IMR-90 (cell line): ENCODE measurements at regions not wholly inside any gene's neighbourhood (a gene's known extent, or its start where the extent isn't known, plus 50 kb on each side); places are given as distances from the start of the nearest gene placed in this dataset.

Experiments used
- ATAC-seq: fragments of 200-7000 bp; cut with Tn5 transposase; 2 replicates; pipeline ENCODE4 v1.9.1; 2020; ENCODE audit warnings: low read depth, mild to moderate bottlenecking, moderate library complexity
- BruUV-seq: library from RNA; stranded (reverse); fragments of 400-500 nt; replicated peaks from 2 replicates; lab custom pipeline; 2021; lab: Mats Ljungman, UMichigan
- CTCF ChIA-PET: fragments of 300-600 bp; formaldehyde crosslinking; extraction: SDS; loops from one replicate; lab custom pipeline; 2021; ENCODE audit warnings: antibody characterized with exemption; lab: Yijun Ruan, JAX
- POLR2A ChIA-PET: fragments of 300-600 bp; sonication (Branson Sonifier 250); formaldehyde crosslinking; loops from one replicate; lab custom pipeline; 2022; ENCODE audit warnings: antibody characterized with exemption; ENCODE audit not compliant: unreplicated experiment; lab: Charles Lee
- DNase-seq: peaks from one replicate; pipeline ENCODE4 v3.0.0; 2013
- H2AFZ ChIP-seq: replicated peaks from 2 replicates; pipeline ENCODE3; 2013; ENCODE audit warnings: low read length, mild to moderate bottlenecking; ENCODE audit not compliant: poor library complexity
- H2AK5ac ChIP-seq: 2 replicates; pipeline ENCODE4 v1.6.1; 2013; ENCODE audit warnings: low read depth, low read length, inconsistent platforms
- H2AK9ac ChIP-seq: replicated peaks from 2 replicates; pipeline ENCODE3; 2013; ENCODE audit warnings: mild to moderate bottlenecking, low read depth, low read length, moderate library complexity; ENCODE audit not compliant: poor library complexity
- H2BK120ac ChIP-seq: 2 replicates; pipeline ENCODE4 v1.6.1; 2013; ENCODE audit warnings: low read depth, low read length, inconsistent platforms
- H2BK15ac ChIP-seq: 3 replicates; pipeline ENCODE4 v1.6.1; 2013; ENCODE audit warnings: low read depth, low read length, inconsistent platforms
- H2BK20ac ChIP-seq: 2 replicates; pipeline ENCODE4 v1.6.1; 2013; ENCODE audit warnings: low read depth, mild to moderate bottlenecking, inconsistent platforms, low read length, moderate library complexity
- H2BK5ac ChIP-seq: 2 replicates; pipeline ENCODE4 v1.6.1; 2013; ENCODE audit warnings: mild to moderate bottlenecking, low read depth, low read length, inconsistent platforms; ENCODE audit not compliant: poor library complexity, severe bottlenecking
- H3K14ac ChIP-seq: replicated peaks from 2 replicates; pipeline ENCODE4 v1.6.1; 2013; ENCODE audit warnings: low read depth, low read length, inconsistent platforms
- H3K18ac ChIP-seq: 2 replicates; pipeline ENCODE4 v1.6.1; 2013; ENCODE audit warnings: low read depth, low read length, control low read depth
- H3K23ac ChIP-seq: 2 replicates; pipeline ENCODE4 v1.6.1; 2013; ENCODE audit warnings: low read depth, low read length, inconsistent platforms
- H3K27ac ChIP-seq: 2 replicates; pipeline ENCODE4 v1.5.1; 2013; ENCODE audit warnings: mild to moderate bottlenecking, control low read depth, low read length; ENCODE audit not compliant: insufficient read depth
- H3K27me3 ChIP-seq: 2 replicates; pipeline ENCODE4 v1.6.1; 2013; ENCODE audit warnings: low read length; ENCODE audit not compliant: control insufficient read depth, insufficient read depth
- H3K36me3 ChIP-seq: 2 replicates; pipeline ENCODE4 v1.6.1; 2013; ENCODE audit warnings: low read length, mixed read lengths; ENCODE audit not compliant: control insufficient read depth, insufficient read depth
- H3K4ac ChIP-seq: 2 replicates; pipeline ENCODE4 v1.6.1; 2013; ENCODE audit warnings: low read depth, low read length, inconsistent platforms
- H3K4me1 ChIP-seq: 2 replicates; pipeline ENCODE4 v1.6.1; 2013; ENCODE audit warnings: low read length, mixed read lengths; ENCODE audit not compliant: control insufficient read depth, insufficient read depth
- H3K4me2 ChIP-seq: 2 replicates; pipeline ENCODE4 v1.6.1; 2013; ENCODE audit warnings: low read depth, mild to moderate bottlenecking, control low read depth, low read length, moderate library complexity
- H3K4me3 ChIP-seq: 2 replicates; pipeline ENCODE4 v1.5.1; 2013; ENCODE audit warnings: low read depth, mild to moderate bottlenecking, control low read depth, low read length, moderate library complexity; ENCODE audit not compliant: insufficient read depth
- H3K56ac ChIP-seq: 2 replicates; pipeline ENCODE4 v1.6.1; 2013; ENCODE audit warnings: low read length, inconsistent platforms; ENCODE audit not compliant: insufficient read depth; ENCODE audit errors: extremely low read depth
- H3K79me1 ChIP-seq, 2 experiments: 2 replicates each; pipeline ENCODE4 v1.6.1; 2013; ENCODE audit warnings: low read length in 2 of 2, inconsistent platforms in 1 of 2, low read depth in 1 of 2
- H3K9ac ChIP-seq: 2 replicates; pipeline ENCODE4 v1.6.1; 2013; ENCODE audit warnings: low read depth, low read length, control low read depth
- H3K9me1 ChIP-seq: 2 replicates; pipeline ENCODE4 v1.6.1; 2013; ENCODE audit warnings: low read length, inconsistent platforms; ENCODE audit not compliant: insufficient read depth
- H3K9me3 ChIP-seq: 2 replicates; pipeline ENCODE4 v1.6.1; 2013; ENCODE audit warnings: low read length; ENCODE audit not compliant: control insufficient read depth, insufficient read depth
- H4K20me1 ChIP-seq: 2 replicates; pipeline ENCODE4 v1.6.1; 2013; ENCODE audit warnings: low read length, inconsistent platforms; ENCODE audit not compliant: insufficient read depth
- H4K5ac ChIP-seq: 2 replicates; pipeline ENCODE4 v1.6.1; 2013; ENCODE audit warnings: mild to moderate bottlenecking, low read depth, low read length, control low read depth
- H4K8ac ChIP-seq, 2 experiments: 2 replicates each; pipeline ENCODE4 v1.6.1; 2013; ENCODE audit warnings: low read depth in 2 of 2, low read length in 2 of 2, control low read depth in 1 of 2, inconsistent platforms in 1 of 2
- H4K91ac ChIP-seq: 2 replicates; pipeline ENCODE4 v1.6.1; 2013; ENCODE audit warnings: low read depth, low read length, inconsistent platforms; ENCODE audit not compliant: insufficient read depth
- BHLHE40 ChIP-seq: fragments of 150-350 bp; IDR thresholded peaks from 2 replicates; pipeline ENCODE4 v1.6.1; 2016; ENCODE audit warnings: mild to moderate bottlenecking, low read depth, low read length
- CEBPB ChIP-seq: IDR thresholded peaks from 2 replicates; pipeline ENCODE4 v1.6.1; 2012; ENCODE audit warnings: low read depth, low read length, improper control_type of control experiment
- ELK1 ChIP-seq: fragments of 150-350 bp; IDR thresholded peaks from 2 replicates; pipeline ENCODE4 v1.6.1; 2016; ENCODE audit warnings: low read depth, mild to moderate bottlenecking, low read length, moderate library complexity, borderline replicate concordance
- MAZ ChIP-seq: IDR thresholded peaks from 2 replicates; pipeline ENCODE4 v1.6.1; 2012; ENCODE audit warnings: low read depth, mild to moderate bottlenecking, low read length, improper control_type of control experiment, moderate library complexity, borderline replicate concordance
- POLR2A ChIP-seq: IDR thresholded peaks from 2 replicates; pipeline ENCODE4 v1.6.1; 2012; ENCODE audit warnings: mild to moderate bottlenecking, low read depth, low read length
- RAD21 ChIP-seq: IDR thresholded peaks from 2 replicates; pipeline ENCODE4 v1.6.1; 2012; ENCODE audit warnings: low read length, improper control_type of control experiment
- RFX5 ChIP-seq: IDR thresholded peaks from 2 replicates; pipeline ENCODE4 v1.8.0; 2012; ENCODE audit warnings: low read depth, mild to moderate bottlenecking, low read length, moderate library complexity
- USF2 ChIP-seq: fragments of 150-350 bp; IDR thresholded peaks from 2 replicates; pipeline ENCODE4 v1.6.1; 2017; ENCODE audit warnings: mild to moderate bottlenecking, antibody characterized with exemption, low read length, low read depth
- WGBS, 2 experiments: methylation state at CpG; one replicate each; pipeline versions ENCODE4 v1.1.5 to v1.1.7; 2013; ENCODE audit warnings: missing lambda C conversion rate in 2 of 2; ENCODE audit not compliant: insufficient read length in 1 of 2; ENCODE audit errors: extremely low coverage in 2 of 2; 5-methylcytosine and 5-hydroxymethylcytosine counted together
- dilution Hi-C: fragments of 300-500 bp; cut with HindIII; formaldehyde crosslinking; loops from one replicate; pipeline ENCODE4 v1.14.3; 2018; ENCODE audit warnings: low sequenced_read_pairs; ENCODE audit not compliant: unreplicated experiment
- in situ Hi-C: fragments of 300-500 bp; cut with MboI; formaldehyde crosslinking; loops from 3 replicates; pipeline ENCODE4 v1.14.3; 2019; ENCODE audit warnings: low sequenced_read_pairs, inconsistent platforms, mixed read lengths
- intact Hi-C: fragments of 100-400 bp; cut with micrococcal nuclease; formaldehyde crosslinking; loops from 2 replicates; pipeline ENCODE4 v1.10.0; 2022
- TF ChIP-seq, protein P1 (sequence below): conservative IDR thresholded peaks from 2 replicates; pipeline ENCODE4 v1.5.1; 2012; ENCODE audit warnings: mild to moderate bottlenecking, low read depth, low read length, improper control_type of control experiment

DNA sequence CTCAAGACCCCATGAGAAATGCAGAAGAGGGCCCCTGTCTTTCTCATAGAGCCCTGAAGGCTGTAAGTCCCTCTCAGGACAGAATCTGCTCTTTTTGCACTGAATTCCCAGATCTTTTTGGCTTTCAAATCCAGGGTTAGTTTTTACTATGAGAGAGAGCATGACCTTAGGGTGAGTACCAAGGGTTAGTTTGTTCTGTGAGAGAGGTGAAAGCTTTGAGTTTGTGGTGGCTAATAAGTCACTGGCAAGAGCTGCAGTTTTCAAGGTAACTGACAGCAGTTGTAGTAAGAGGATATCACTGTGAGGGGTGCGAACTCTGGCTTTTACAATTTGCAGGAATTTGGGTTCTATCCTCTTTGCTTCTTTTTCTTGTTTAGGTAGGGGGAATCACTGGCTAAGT lies 248.4 kb upstream of the KCNH7 start:
- Histone ChIP-seq H2AK5ac (no peak overlapping the region), H2AK9ac (no peak overlapping the region), H4K91ac (no peak overlapping the region), H3K79me1 (no peaks in the 10 kb centered on the region), H3K4me2 (no peak overlapping the region), H2BK5ac (no peak overlapping the region), H2AFZ (no peak overlapping the region), H3K56ac (no peak overlapping the region), H3K4ac (no peak overlapping the region), H2BK15ac (no peak overlapping the region), H3K27ac (no peak overlapping the region), H2BK20ac (no peak overlapping the region), H4K8ac (no peak overlapping the region), H3K14ac (no peak overlapping the region), H3K4me3 (no peak overlapping the region), H2BK120ac (no peak overlapping the region), H3K9me1 (no peaks in the 10 kb centered on the region), H3K4me1 (no peaks in the 10 kb centered on the region), H3K18ac (no peak overlapping the region), H3K36me3 (no peaks in the 10 kb centered on the region), H3K9ac (no peak overlapping the region), H3K27me3 (no peaks in the 10 kb centered on the region), H3K23ac (no peak overlapping the region), H4K5ac (no peak overlapping the region), H3K9me3 (peaks cover 2% of the 10 kb centered on the region; the same call in 1 of the 2 replicates), H4K20me1 (no peaks in the 10 kb centered on the region)
- BruUV-seq = no TSS peak
- intact Hi-C loops = no loop called here
- TF ChIP-seq RFX5 (no peak), RAD21 (no peak), MAZ (no peak), USF2 (no peak), CEBPB (no peak), POLR2A (no peak), ELK1 (no peak), BHLHE40 (no peak)
- TF ChIP-seq, protein P1, sequence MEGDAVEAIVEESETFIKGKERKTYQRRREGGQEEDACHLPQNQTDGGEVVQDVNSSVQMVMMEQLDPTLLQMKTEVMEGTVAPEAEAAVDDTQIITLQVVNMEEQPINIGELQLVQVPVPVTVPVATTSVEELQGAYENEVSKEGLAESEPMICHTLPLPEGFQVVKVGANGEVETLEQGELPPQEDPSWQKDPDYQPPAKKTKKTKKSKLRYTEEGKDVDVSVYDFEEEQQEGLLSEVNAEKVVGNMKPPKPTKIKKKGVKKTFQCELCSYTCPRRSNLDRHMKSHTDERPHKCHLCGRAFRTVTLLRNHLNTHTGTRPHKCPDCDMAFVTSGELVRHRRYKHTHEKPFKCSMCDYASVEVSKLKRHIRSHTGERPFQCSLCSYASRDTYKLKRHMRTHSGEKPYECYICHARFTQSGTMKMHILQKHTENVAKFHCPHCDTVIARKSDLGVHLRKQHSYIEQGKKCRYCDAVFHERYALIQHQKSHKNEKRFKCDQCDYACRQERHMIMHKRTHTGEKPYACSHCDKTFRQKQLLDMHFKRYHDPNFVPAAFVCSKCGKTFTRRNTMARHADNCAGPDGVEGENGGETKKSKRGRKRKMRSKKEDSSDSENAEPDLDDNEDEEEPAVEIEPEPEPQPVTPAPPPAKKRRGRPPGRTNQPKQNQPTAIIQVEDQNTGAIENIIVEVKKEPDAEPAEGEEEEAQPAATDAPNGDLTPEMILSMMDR = no peak
- DNase-seq (no peak), ATAC-seq (no peak)
- ChIA-PET CTCF (no interaction called here), POLR2A (no interaction called here)
- in situ Hi-C loops = no loop called here
- dilution Hi-C loops = no loop called here
- no CpG with 5 or more reads among the region's 1 CpG for WGBS, 2 experiments
